Myocyte (in vitro differentiated cells): ENCODE measurements at regions not wholly inside any gene's neighbourhood (a gene's known extent, or its start where the extent isn't known, plus 50 kb on each side); places are given as distances from the start of the nearest gene placed in this dataset.
"Not testable (repeated sequence)": the region's sequence is repeated elsewhere in the genome, so short reads cannot be mapped to it uniquely, and the experiment has no call there.

Source experiments
- DNase-seq: peaks from one replicate; pipeline ENCODE4 v3.0.0-alpha.2; 2012; ENCODE audit warnings: low read depth

GRCh38 chr2:150137338-150138069 is 350.0 kb downstream of the RND3 start:
- DNase-seq: no peak

GRCh38 chr2:150136893-150137292 is 350.6 kb downstream of the RND3 start:
- no peak for DNase-seq

GRCh38 chr2:150136401-150136800 is 351.1 kb downstream of the RND3 start:
- no peak for DNase-seq

- DNase-seq: no peak
These were observed 352.1 kb downstream of the RND3 start for GRCh38 chr2:150135223-150135883.

GRCh38 chr2:150134223-150134857 is 353.1 kb downstream of the RND3 start:
- DNase-seq: no peak

- DNase-seq: peak; percentile 40
These were observed 353.8 kb downstream of the RND3 start for GRCh38 chr2:150133623-150134022.

- no peak for DNase-seq
These were observed 357.4 kb downstream of the RND3 start for GRCh38 chr2:150129921-150130575.

GRCh38 chr2:150127995-150128394 is 359.5 kb downstream of the RND3 start:
- DNase-seq: no peak

GRCh38 chr2:150127346-150127990 is 360.0 kb downstream of the RND3 start:
- no peak for DNase-seq

GRCh38 chr2:150126839-150127238 is 360.6 kb downstream of the RND3 start:
- DNase-seq: no peak

- no peak for DNase-seq
These were observed 361.2 kb downstream of the RND3 start for GRCh38 chr2:150126143-150126740.

- DNase-seq: peak; percentile 64
These were observed 361.8 kb downstream of the RND3 start for GRCh38 chr2:150125708-150126107.

- DNase-seq: peak; percentile 58
These were observed 362.3 kb downstream of the RND3 start for GRCh38 chr2:150125188-150125587.

- DNase-seq: no peak
These were observed 362.7 kb downstream of the RND3 start for GRCh38 chr2:150124739-150125138.

- DNase-seq: no peak
These were observed 364.4 kb downstream of the RND3 start for GRCh38 chr2:150122871-150123613.

GRCh38 chr2:150122156-150122555 is 365.3 kb downstream of the RND3 start:
- DNase-seq: no peak

GRCh38 chr2:150120326-150120955 is 367.0 kb downstream of the RND3 start:
- DNase-seq: no peak

- no peak for DNase-seq
These were observed 367.6 kb downstream of the RND3 start for GRCh38 chr2:150119819-150120218.

GRCh38 chr2:150114089-150114488 is 373.4 kb downstream of the RND3 start:
- DNase-seq: not testable (repeated sequence)

GRCh38 chr2:150110548-150110947 is 376.9 kb downstream of the RND3 start:
- no peak for DNase-seq
